Stimulated activated CD8-positive, alpha-beta memory T cell treated with anti-CD3 and anti-CD28 coated beads, Interleukin-4, amount 100 ng/mL, for 48 hours (primary cell): ENCODE measurements at regions not wholly inside any gene's neighbourhood (a gene's known extent, or its start where the extent isn't known, plus 50 kb on each side); places are given as distances from the start of the nearest gene placed in this dataset.

ENCODE experiments used
- DNase-seq: peaks from one replicate; pipeline ENCODE4 v3.0.0-alpha.2; 2020

GRCh38 chr13:106295971-106296370 lies 239.5 kb downstream of the EFNB2 start:
- no peak for DNase-seq

DNA sequence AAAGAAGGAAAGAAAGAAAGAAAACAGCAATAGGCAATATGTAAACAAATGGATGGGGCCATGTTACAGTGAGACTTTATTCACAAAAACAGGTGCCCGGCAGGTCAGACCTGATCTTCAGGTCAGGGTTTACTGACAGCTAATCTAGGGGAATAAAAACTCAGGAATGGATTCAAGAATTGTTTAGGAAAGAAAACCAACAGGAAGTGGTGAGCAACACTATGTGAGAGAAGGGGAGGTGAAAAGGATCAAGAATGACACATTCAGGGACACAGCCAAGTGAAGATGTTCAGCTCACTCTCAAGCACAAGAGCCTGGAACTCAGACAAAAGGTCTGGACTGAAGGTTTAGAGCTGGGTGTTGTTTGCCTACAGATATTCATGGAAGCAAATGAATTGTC lies 244.5 kb downstream of the EFNB2 start:
- no peak for DNase-seq

- no peak for DNase-seq
Measured at GRCh38 chr13:106287351-106287750, 248.1 kb downstream of the EFNB2 start.

- no peak for DNase-seq
Measured at GRCh38 chr13:106286811-106287210, 248.7 kb downstream of the EFNB2 start.

GRCh38 chr13:106284358-106284757 lies 251.1 kb downstream of the EFNB2 start:
- no peak for DNase-seq

DNA sequence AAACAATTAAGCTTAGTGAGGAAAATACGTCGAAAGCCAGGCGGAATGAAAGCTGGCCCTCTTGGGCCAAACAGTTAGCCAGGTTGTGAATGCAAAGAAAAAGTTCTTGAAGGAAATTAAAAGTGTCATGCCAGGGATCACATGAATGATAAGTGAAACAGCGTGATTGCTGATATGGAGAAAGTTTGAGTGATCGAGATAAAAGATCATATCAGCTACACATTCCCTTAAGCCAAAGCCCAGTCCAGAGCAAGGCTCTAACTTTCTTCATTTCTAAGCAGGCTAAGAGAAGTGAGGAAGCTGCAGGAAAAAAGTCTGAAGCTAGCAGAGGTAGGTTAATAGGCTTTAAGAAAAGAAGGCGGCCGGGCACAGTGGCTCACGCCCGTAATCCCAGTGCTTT lies 254.0 kb downstream of the EFNB2 start:
- no peak for DNase-seq

- DNase-seq, result no peak
Measured at GRCh38 chr13:106277484-106278154, 257.8 kb downstream of the EFNB2 start.

DNA sequence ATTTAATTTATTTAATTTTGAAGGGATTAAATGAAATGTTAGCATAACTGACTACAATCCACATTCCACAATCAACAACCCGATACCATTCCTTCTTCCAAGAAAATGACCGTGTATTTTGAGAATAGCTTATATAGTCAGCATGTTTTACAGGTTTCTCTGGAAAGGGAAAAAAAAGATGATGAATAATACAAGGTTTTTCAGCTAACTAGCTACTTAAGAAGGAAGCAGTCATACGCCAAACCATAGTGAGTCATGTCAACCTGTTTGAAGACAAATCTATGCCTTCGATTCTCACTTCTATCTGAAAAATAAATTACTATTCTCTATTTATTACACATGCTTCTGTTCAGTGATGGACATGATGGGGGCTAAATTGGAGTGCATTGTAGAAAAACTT lies 258.6 kb downstream of the EFNB2 start:
- DNase-seq, result no peak

DNA sequence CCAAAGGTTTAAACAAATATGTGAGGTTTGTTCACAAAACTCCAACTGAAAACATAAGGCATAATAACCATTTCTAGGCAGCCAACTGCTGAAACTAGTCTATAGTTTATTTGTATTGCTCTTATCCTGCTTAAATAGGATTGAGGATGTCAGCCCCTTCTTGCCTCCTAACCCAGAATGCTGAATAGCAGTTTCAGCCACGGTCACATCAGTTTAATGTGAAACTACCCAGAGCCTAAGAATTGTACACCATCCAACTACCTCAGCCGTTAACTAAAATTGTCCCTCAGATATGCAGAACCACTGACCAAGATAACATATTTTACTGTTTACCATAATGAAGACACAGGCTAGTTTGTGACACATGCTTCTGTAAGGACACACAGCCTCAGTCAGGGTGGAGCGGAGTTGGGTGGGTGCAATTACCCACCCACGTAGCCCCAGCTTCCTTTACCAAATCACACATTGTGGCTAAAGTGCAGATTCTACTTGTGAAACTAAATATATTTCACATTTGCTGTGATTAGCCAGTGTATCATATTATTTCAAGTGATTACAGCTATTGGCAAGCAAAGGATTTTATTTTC lies 259.9 kb downstream of the EFNB2 start:
- no peak for DNase-seq

DNA sequence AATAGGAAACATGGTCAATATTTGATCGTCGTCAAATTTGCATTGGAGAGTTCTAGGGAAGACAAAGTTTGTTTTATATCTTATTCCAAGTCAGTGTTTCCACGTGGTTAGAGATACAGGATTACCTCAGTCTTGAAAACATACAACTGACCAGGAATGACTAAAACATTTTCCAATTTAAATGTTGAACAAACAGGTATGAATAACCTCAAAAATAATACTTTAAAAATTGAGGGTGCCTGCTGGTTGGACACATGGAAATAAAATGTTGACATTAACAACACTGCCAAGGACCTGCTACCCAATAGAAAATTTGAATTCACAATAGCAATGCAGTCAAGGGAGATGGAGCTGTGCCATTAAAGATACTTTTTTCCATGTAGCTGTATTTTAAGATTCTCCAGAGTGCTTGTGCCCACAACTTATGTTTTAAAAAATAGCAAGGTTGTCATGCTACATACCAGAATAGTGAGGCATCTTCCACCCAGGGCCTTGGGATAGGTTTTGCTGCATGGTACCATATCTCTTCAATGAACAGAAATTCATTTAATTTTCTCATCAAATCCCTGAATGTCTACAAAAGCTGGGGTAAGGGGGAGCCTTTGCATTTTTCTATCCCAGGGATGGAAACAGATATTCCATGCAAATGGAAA lies 260.8 kb downstream of the EFNB2 start:
- DNase-seq, result no peak

DNA sequence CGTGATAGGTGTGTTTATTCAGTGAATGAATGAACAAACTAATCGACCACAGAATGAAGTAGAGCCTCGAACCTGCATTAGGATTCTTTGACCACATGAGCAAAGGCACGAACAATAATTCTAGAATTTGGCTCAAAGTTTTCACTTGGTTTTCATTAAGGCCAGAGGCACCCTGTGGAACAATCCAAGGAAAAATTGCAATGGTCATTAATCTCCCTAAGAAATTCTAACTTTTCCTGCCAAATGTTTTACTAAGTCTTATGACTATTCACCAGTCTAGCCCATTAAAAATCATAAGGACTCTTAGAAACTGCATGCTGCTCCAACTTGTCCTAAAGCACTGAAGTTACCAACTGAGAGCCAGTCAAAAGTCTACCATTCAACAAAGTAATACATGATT lies 271.7 kb downstream of the EFNB2 start:
- DNase-seq, result no peak

GRCh38 chr13:106262886-106263285 lies 272.6 kb downstream of the EFNB2 start:
- no peak for DNase-seq

DNA sequence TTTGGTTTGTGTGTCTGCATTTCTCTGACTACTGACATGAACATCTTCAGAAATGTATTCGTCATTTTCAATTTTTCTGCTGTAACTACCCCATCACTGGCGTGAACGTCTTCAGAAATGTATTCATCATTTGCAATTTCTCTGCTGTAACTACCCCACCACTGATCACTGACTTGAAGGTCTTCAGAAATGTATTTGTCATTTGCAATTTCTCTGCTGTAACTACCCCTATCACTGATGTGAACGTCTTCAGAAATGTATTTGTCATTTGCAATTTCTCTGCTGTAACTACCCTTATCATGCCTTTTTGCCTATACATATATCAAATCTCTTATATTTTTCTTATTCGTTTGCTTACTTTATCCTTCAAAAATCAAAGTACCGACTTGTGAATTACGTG lies 274.0 kb downstream of the EFNB2 start:
- DNase-seq, result no peak

GRCh38 chr13:106260352-106260751 lies 275.1 kb downstream of the EFNB2 start:
- no peak for DNase-seq

- DNase-seq, result no peak
Measured at GRCh38 chr13:106259928-106260327, 275.5 kb downstream of the EFNB2 start.

GRCh38 chr13:106246666-106247188 lies 288.7 kb downstream of the EFNB2 start:
- no peak for DNase-seq

DNA sequence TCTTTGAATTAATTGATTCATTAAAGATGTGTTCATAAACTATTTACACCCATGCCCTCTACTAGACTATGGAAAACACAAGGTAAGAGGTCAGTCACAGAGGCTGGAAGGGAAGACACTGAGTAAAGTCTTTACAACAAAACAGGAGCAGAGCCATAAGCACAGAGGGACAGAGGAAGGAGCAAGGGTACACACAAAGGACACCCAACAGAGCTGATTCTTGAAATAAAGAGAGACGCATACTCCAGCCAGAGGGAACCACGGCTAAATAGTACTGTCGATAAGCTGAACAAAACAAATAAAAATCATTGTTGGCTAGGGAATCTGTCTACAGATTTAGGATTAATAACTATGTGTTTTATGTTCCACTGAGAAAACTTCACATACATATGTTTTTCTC lies 289.2 kb downstream of the EFNB2 start:
- no peak for DNase-seq

DNA sequence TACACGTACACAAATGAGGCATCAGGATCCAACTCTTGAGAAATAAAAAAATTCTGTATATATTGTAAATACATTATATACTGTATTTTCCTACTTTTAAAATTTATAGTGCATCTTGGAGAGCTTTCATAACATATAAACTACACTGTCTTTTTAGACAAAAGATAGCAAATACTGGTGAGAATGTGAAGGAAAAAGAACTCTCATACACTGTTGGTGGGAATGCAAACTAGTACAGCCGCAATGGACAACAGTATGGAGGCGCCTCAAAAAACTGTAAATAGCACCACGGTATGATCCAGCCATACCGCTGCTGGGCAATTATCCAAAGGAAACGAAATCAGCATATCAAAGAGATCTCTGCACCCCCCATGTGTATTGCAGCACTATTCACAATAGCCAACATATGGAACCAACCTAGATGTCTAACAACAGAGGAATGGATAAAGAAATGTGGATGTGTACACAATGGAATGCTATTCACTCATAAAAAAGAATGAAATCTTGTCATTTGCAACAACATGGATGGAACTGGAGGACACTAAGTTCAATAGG lies 292.4 kb downstream of the EFNB2 start:
- no peak for DNase-seq

GRCh38 chr13:106241974-106242953 lies 293.2 kb downstream of the EFNB2 start:
- no peak for DNase-seq

DNA sequence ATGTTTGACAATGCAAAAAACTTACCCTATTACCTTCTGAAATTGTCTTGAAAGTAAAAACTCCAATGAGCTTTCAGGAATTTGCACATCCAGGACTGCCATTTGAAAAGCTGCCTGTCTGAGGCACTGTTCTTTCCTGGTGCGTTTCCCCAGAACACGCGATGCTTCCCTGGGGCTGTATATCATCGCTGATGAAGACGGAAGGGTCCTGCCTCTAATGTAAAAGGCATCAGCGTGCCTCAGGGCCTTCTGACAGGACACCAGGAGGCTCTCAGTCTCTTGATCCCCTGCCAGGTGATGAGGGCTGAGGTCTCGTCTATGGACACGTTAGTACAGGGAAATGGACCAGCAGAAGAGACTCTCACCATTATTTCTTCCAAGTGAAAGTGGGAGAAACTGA lies 296.8 kb downstream of the EFNB2 start:
- DNase-seq, result no peak

GRCh38 chr13:106234636-106235035 lies 300.8 kb downstream of the EFNB2 start:
- DNase-seq, result no peak

DNA sequence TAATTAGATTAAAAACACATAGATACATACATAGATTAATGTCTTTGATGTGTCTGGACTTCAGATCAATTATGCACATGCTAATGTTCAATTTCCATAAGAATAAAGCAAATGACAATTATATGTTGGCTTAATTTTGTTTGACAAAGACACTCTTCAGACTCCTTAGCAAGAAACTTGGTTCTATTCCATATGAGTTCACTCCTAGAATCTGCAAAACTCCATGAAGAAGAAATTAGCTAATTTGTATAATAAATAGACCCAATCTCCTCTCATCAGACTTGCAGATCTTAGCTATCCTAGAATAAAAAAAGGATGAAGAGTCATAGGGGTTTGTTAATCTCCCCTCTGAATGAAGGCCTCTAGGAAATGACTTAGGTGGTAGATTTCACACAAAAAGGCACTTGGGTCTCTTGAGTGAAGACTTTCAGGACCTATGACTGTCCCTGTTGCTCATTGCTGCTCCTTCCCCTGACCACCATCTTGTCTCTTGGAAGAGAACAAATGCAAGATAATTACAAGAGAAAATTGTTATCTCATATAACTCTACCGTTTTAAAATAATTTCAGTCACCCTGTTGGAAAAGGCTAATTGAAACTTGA lies 302.2 kb downstream of the EFNB2 start:
- DNase-seq, result no peak
